Left lung (tissue), 4 donors: ENCODE measurements at regions not wholly inside any gene's neighbourhood (a gene's known extent, or its start where the extent isn't known, plus 50 kb on each side); places are given as distances from the start of the nearest gene placed in this dataset.

Experiments
- ATAC-seq: fragments of 200-7000 bp; cut with Tn5 transposase; one replicate; pipeline ENCODE4 v1.9.1; 2020; ENCODE audit warnings: moderate library complexity
- DNase-seq, 4 donors: peaks; one replicate each; pipeline ENCODE4 v3.0.0-alpha.2; 2013 to 2020
- H3K27ac ChIP-seq, 2 donors: fragments of 200-600 bp; sonication (generic) in 1 of 2; one replicate each; pipeline versions ENCODE4 v1.5.0 to v1.8.0; 2020 to 2021
- H3K27me3 ChIP-seq, 2 donors: fragments of 200-600 bp; sonication (generic) in 1 of 2; one replicate each; pipeline versions ENCODE4 v1.5.0 to v1.8.0; 2020 to 2021
- H3K36me3 ChIP-seq, 2 donors: fragments of 200-600 bp; sonication (generic) in 1 of 2; one replicate each; pipeline versions ENCODE4 v1.5.0 to v1.8.0; 2020 to 2021
- H3K4me1 ChIP-seq, 2 donors: fragments of 200-600 bp; one replicate each; pipeline ENCODE4 v1.8.0; 2021
- H3K4me3 ChIP-seq, 2 donors: fragments of 200-600 bp; sonication (generic) in 1 of 2; one replicate each; pipeline versions ENCODE4 v1.5.0 to v1.8.0; 2020 to 2021; ENCODE audit warnings: mild to moderate bottlenecking in 1 of 2
- H3K9me3 ChIP-seq, 2 donors: fragments of 200-600 bp; sonication (generic) in 1 of 2; one replicate each; pipeline versions ENCODE4 v1.5.0 to v1.8.0; 2020 to 2021
- intact Hi-C, 2 donors: fragments of 100-400 bp; cut with DNase I; formaldehyde crosslinking; loops; one replicate each; pipeline versions ENCODE4 v1.11.2 to v1.14.2; 2022
- TF ChIP-seq, protein P1 (sequence below), 2 donors: fragments of 200-600 bp; sonication (generic) in 1 of 2; IDR thresholded peaks; one replicate each; pipeline versions ENCODE4 v1.5.0 to v1.8.0; 2021; ENCODE audit warnings: antibody characterized with exemption in 2 of 2
- donor health status: DM: no; HTN: yes; CAD: no.
- donor health status: DM: no; HTN: no; CAD: no.

DNA sequence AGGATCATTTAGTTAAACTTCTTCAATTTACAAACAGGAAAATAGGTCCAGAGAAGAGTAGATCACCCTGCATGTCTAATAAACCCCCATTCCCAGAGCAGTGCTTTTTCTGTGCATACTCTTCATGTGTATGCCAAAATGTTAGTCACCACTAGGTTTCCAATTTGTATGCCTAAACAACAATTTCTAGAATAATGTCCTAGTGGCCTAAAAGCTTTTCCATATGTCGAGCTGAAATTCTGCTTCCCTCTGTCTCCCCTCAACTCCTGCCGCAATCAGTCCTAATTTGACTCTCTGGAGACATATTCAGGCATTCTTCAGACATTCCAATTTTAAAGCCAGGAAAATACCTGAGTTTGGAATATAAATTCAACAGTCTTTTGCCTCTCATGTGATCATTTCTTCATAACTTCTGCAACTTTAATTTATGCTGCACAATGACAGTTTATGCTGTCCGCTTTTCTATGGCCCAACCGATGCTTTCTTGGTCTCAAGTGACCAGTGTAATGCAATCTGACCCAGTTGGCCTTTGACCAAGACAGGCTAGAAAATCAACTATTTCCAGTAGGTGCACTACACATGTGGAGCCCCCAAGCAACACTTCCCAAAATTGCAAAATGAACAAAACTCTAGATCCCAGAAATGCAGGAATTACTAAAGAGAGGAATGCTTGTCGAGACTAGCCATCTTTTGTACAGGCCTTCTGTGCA lies 122.9 kb upstream of the FMR1 start:
- no peak for DNase-seq
- H3K4me1 ChIP-seq, result no peaks in the 10 kb centered on the region
- intact Hi-C loops, result no loop called here
- H3K9me3 ChIP-seq, result no peaks in the 10 kb centered on the region
- no peak overlapping the region for H3K4me3 ChIP-seq
- TF ChIP-seq, protein P1, sequence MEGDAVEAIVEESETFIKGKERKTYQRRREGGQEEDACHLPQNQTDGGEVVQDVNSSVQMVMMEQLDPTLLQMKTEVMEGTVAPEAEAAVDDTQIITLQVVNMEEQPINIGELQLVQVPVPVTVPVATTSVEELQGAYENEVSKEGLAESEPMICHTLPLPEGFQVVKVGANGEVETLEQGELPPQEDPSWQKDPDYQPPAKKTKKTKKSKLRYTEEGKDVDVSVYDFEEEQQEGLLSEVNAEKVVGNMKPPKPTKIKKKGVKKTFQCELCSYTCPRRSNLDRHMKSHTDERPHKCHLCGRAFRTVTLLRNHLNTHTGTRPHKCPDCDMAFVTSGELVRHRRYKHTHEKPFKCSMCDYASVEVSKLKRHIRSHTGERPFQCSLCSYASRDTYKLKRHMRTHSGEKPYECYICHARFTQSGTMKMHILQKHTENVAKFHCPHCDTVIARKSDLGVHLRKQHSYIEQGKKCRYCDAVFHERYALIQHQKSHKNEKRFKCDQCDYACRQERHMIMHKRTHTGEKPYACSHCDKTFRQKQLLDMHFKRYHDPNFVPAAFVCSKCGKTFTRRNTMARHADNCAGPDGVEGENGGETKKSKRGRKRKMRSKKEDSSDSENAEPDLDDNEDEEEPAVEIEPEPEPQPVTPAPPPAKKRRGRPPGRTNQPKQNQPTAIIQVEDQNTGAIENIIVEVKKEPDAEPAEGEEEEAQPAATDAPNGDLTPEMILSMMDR (IDR thresholded peaks at IDR 0.05), result no peak
- H3K36me3 ChIP-seq, result no peaks in the 10 kb centered on the region
- ATAC-seq, result no peak
- no peaks in the 10 kb centered on the region for H3K27me3 ChIP-seq
- no peak overlapping the region for H3K27ac ChIP-seq

- TF ChIP-seq, protein P1 (IDR thresholded peaks at IDR 0.05), result no peak
- H3K36me3 ChIP-seq, result no peaks in the 10 kb centered on the region
- H3K27me3 ChIP-seq, result no peaks in the 10 kb centered on the region
- H3K27ac ChIP-seq, result no peak overlapping the region
- H3K4me3 ChIP-seq, result no peak overlapping the region
- intact Hi-C loops, result no loop called here
- no peak for ATAC-seq
- no peak for DNase-seq
- no peaks in the 10 kb centered on the region for H3K9me3 ChIP-seq
- no peaks in the 10 kb centered on the region for H3K4me1 ChIP-seq
Observed at GRCh38 chrX:147800663-147801062, 111.1 kb upstream of the FMR1 start.

GRCh38 chrX:147803948-147804347 lies 107.8 kb upstream of the FMR1 start:
- peak; percentile 87 for ATAC-seq
- no peaks in the 10 kb centered on the region for H3K9me3 ChIP-seq
- H3K27ac ChIP-seq, result no peak overlapping the region
- intact Hi-C loops, result no loop called here
- no peaks in the 10 kb centered on the region for H3K4me1 ChIP-seq
- H3K27me3 ChIP-seq, result no peaks in the 10 kb centered on the region
- TF ChIP-seq, protein P1 (IDR thresholded peaks at IDR 0.05), result peak in 1 of 2 donors; percentile 29
- peak in 1 of 4 donors; percentile 19 for DNase-seq
- no peak overlapping the region for H3K4me3 ChIP-seq
- H3K36me3 ChIP-seq, result no peaks in the 10 kb centered on the region

DNA sequence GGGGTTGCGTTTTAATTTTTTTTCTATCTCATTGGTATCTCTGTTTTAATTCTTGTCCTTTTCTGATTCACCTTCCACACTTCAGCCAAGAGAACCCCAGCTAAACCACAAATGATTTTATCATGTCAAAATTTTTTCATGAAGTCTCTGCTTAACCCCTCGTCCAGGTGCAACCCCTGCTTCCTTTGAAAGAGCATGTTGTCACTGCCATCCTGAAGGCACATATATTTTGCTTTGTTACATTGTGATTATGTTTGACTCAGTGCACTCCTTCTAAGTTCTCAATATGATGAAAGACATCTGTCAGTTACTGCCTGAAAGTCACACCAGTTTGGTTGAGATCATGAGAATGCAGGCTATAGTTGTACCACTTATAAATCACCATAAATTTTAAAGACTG lies 99.9 kb upstream of the FMR1 start:
- DNase-seq (no peak), ATAC-seq (no peak)
- H3K4me3 ChIP-seq, result no peak overlapping the region
- H3K4me1 ChIP-seq, result no peaks in the 10 kb centered on the region
- no peak overlapping the region for H3K27ac ChIP-seq
- H3K9me3 ChIP-seq, result no peaks in the 10 kb centered on the region
- H3K36me3 ChIP-seq, result no peaks in the 10 kb centered on the region
- no peaks in the 10 kb centered on the region for H3K27me3 ChIP-seq
- TF ChIP-seq, protein P1 (IDR thresholded peaks at IDR 0.05), result no peak
- intact Hi-C loops, result no loop called here

GRCh38 chrX:147827070-147827469 lies 84.6 kb upstream of the FMR1 start:
- TF ChIP-seq, protein P1 (IDR thresholded peaks at IDR 0.05), result no peak
- ATAC-seq (no peak), DNase-seq (no peak)
- no peaks in the 10 kb centered on the region for H3K36me3 ChIP-seq
- H3K4me3 ChIP-seq, result no peak overlapping the region
- H3K27ac ChIP-seq, result no peak overlapping the region
- no peaks in the 10 kb centered on the region for H3K4me1 ChIP-seq
- no peaks in the 10 kb centered on the region for H3K27me3 ChIP-seq
- peaks cover 0 to 5% of the 10 kb centered on the region in 2 donors for H3K9me3 ChIP-seq
- intact Hi-C loops, result no loop called here
